IMR-90 (cell line): ENCODE measurements at regions not wholly inside any gene's neighbourhood (a gene's known extent, or its start where the extent isn't known, plus 50 kb on each side); places are given as distances from the start of the nearest gene placed in this dataset.

ENCODE experiments used
- ATAC-seq: fragments of 200-7000 bp; cut with Tn5 transposase; 2 replicates; pipeline ENCODE4 v1.9.1; 2020; ENCODE audit warnings: low read depth, mild to moderate bottlenecking, moderate library complexity
- BruUV-seq: library from RNA; stranded (reverse); fragments of 400-500 nt; replicated peaks from 2 replicates; lab custom pipeline; 2021; lab: Mats Ljungman, UMichigan
- CTCF ChIA-PET: fragments of 300-600 bp; formaldehyde crosslinking; extraction: SDS; loops from one replicate; lab custom pipeline; 2021; ENCODE audit warnings: antibody characterized with exemption; lab: Yijun Ruan, JAX
- POLR2A ChIA-PET: fragments of 300-600 bp; sonication (Branson Sonifier 250); formaldehyde crosslinking; loops from one replicate; lab custom pipeline; 2022; ENCODE audit warnings: antibody characterized with exemption; ENCODE audit not compliant: unreplicated experiment; lab: Charles Lee
- DNase-seq: peaks from one replicate; pipeline ENCODE4 v3.0.0; 2013
- H2AFZ ChIP-seq: replicated peaks from 2 replicates; pipeline ENCODE3; 2013; ENCODE audit warnings: low read length, mild to moderate bottlenecking; ENCODE audit not compliant: poor library complexity
- H2AK5ac ChIP-seq: 2 replicates; pipeline ENCODE4 v1.6.1; 2013; ENCODE audit warnings: low read depth, low read length, inconsistent platforms
- H2AK9ac ChIP-seq: replicated peaks from 2 replicates; pipeline ENCODE3; 2013; ENCODE audit warnings: mild to moderate bottlenecking, low read depth, low read length, moderate library complexity; ENCODE audit not compliant: poor library complexity
- H2BK120ac ChIP-seq: 2 replicates; pipeline ENCODE4 v1.6.1; 2013; ENCODE audit warnings: low read depth, low read length, inconsistent platforms
- H2BK15ac ChIP-seq: 3 replicates; pipeline ENCODE4 v1.6.1; 2013; ENCODE audit warnings: low read depth, low read length, inconsistent platforms
- H2BK20ac ChIP-seq: 2 replicates; pipeline ENCODE4 v1.6.1; 2013; ENCODE audit warnings: low read depth, mild to moderate bottlenecking, inconsistent platforms, low read length, moderate library complexity
- H2BK5ac ChIP-seq: 2 replicates; pipeline ENCODE4 v1.6.1; 2013; ENCODE audit warnings: mild to moderate bottlenecking, low read depth, low read length, inconsistent platforms; ENCODE audit not compliant: poor library complexity, severe bottlenecking
- H3K14ac ChIP-seq: replicated peaks from 2 replicates; pipeline ENCODE4 v1.6.1; 2013; ENCODE audit warnings: low read depth, low read length, inconsistent platforms
- H3K18ac ChIP-seq: 2 replicates; pipeline ENCODE4 v1.6.1; 2013; ENCODE audit warnings: low read depth, low read length, control low read depth
- H3K23ac ChIP-seq: 2 replicates; pipeline ENCODE4 v1.6.1; 2013; ENCODE audit warnings: low read depth, low read length, inconsistent platforms
- H3K27ac ChIP-seq: 2 replicates; pipeline ENCODE4 v1.5.1; 2013; ENCODE audit warnings: mild to moderate bottlenecking, control low read depth, low read length; ENCODE audit not compliant: insufficient read depth
- H3K27me3 ChIP-seq: 2 replicates; pipeline ENCODE4 v1.6.1; 2013; ENCODE audit warnings: low read length; ENCODE audit not compliant: control insufficient read depth, insufficient read depth
- H3K36me3 ChIP-seq: 2 replicates; pipeline ENCODE4 v1.6.1; 2013; ENCODE audit warnings: low read length, mixed read lengths; ENCODE audit not compliant: control insufficient read depth, insufficient read depth
- H3K4ac ChIP-seq: 2 replicates; pipeline ENCODE4 v1.6.1; 2013; ENCODE audit warnings: low read depth, low read length, inconsistent platforms
- H3K4me1 ChIP-seq: 2 replicates; pipeline ENCODE4 v1.6.1; 2013; ENCODE audit warnings: low read length, mixed read lengths; ENCODE audit not compliant: control insufficient read depth, insufficient read depth
- H3K4me2 ChIP-seq: 2 replicates; pipeline ENCODE4 v1.6.1; 2013; ENCODE audit warnings: low read depth, mild to moderate bottlenecking, control low read depth, low read length, moderate library complexity
- H3K4me3 ChIP-seq: 2 replicates; pipeline ENCODE4 v1.5.1; 2013; ENCODE audit warnings: low read depth, mild to moderate bottlenecking, control low read depth, low read length, moderate library complexity; ENCODE audit not compliant: insufficient read depth
- H3K56ac ChIP-seq: 2 replicates; pipeline ENCODE4 v1.6.1; 2013; ENCODE audit warnings: low read length, inconsistent platforms; ENCODE audit not compliant: insufficient read depth; ENCODE audit errors: extremely low read depth
- H3K79me1 ChIP-seq, 2 experiments: 2 replicates each; pipeline ENCODE4 v1.6.1; 2013; ENCODE audit warnings: low read length in 2 of 2, inconsistent platforms in 1 of 2, low read depth in 1 of 2
- H3K9ac ChIP-seq: 2 replicates; pipeline ENCODE4 v1.6.1; 2013; ENCODE audit warnings: low read depth, low read length, control low read depth
- H3K9me1 ChIP-seq: 2 replicates; pipeline ENCODE4 v1.6.1; 2013; ENCODE audit warnings: low read length, inconsistent platforms; ENCODE audit not compliant: insufficient read depth
- H3K9me3 ChIP-seq: 2 replicates; pipeline ENCODE4 v1.6.1; 2013; ENCODE audit warnings: low read length; ENCODE audit not compliant: control insufficient read depth, insufficient read depth
- H4K20me1 ChIP-seq: 2 replicates; pipeline ENCODE4 v1.6.1; 2013; ENCODE audit warnings: low read length, inconsistent platforms; ENCODE audit not compliant: insufficient read depth
- H4K5ac ChIP-seq: 2 replicates; pipeline ENCODE4 v1.6.1; 2013; ENCODE audit warnings: mild to moderate bottlenecking, low read depth, low read length, control low read depth
- H4K8ac ChIP-seq, 2 experiments: 2 replicates each; pipeline ENCODE4 v1.6.1; 2013; ENCODE audit warnings: low read depth in 2 of 2, low read length in 2 of 2, control low read depth in 1 of 2, inconsistent platforms in 1 of 2
- H4K91ac ChIP-seq: 2 replicates; pipeline ENCODE4 v1.6.1; 2013; ENCODE audit warnings: low read depth, low read length, inconsistent platforms; ENCODE audit not compliant: insufficient read depth
- BHLHE40 ChIP-seq: fragments of 150-350 bp; IDR thresholded peaks from 2 replicates; pipeline ENCODE4 v1.6.1; 2016; ENCODE audit warnings: mild to moderate bottlenecking, low read depth, low read length
- CEBPB ChIP-seq: IDR thresholded peaks from 2 replicates; pipeline ENCODE4 v1.6.1; 2012; ENCODE audit warnings: low read depth, low read length, improper control_type of control experiment
- CHD1 ChIP-seq: IDR thresholded peaks from 2 replicates; pipeline ENCODE4 v1.6.1; 2012; ENCODE audit warnings: low read depth, low read length, improper control_type of control experiment
- ELK1 ChIP-seq: fragments of 150-350 bp; IDR thresholded peaks from 2 replicates; pipeline ENCODE4 v1.6.1; 2016; ENCODE audit warnings: low read depth, mild to moderate bottlenecking, low read length, moderate library complexity, borderline replicate concordance
- FOS ChIP-seq: fragments of 150-350 bp; IDR thresholded peaks from 2 replicates; pipeline ENCODE4 v1.6.1; 2016; ENCODE audit warnings: low read depth, low read length
- MAFK ChIP-seq: IDR thresholded peaks from 2 replicates; pipeline ENCODE4 v1.6.1; 2012; ENCODE audit warnings: low read depth, low read length, improper control_type of control experiment
- MAZ ChIP-seq: IDR thresholded peaks from 2 replicates; pipeline ENCODE4 v1.6.1; 2012; ENCODE audit warnings: low read depth, mild to moderate bottlenecking, low read length, improper control_type of control experiment, moderate library complexity, borderline replicate concordance
- MXI1 ChIP-seq: IDR thresholded peaks from 2 replicates; pipeline ENCODE4 v1.6.1; 2012; ENCODE audit warnings: low read depth, mild to moderate bottlenecking, low read length, moderate library complexity, borderline replicate concordance
- NFE2L2 ChIP-seq: fragments of 150-350 bp; IDR thresholded peaks from 2 replicates; pipeline ENCODE4 v1.6.1; 2016; ENCODE audit warnings: low read depth, mild to moderate bottlenecking, low read length
- POLR2A ChIP-seq: IDR thresholded peaks from 2 replicates; pipeline ENCODE4 v1.6.1; 2012; ENCODE audit warnings: mild to moderate bottlenecking, low read depth, low read length
- RAD21 ChIP-seq: IDR thresholded peaks from 2 replicates; pipeline ENCODE4 v1.6.1; 2012; ENCODE audit warnings: low read length, improper control_type of control experiment
- RCOR1 ChIP-seq: IDR thresholded peaks from 2 replicates; pipeline ENCODE4 v1.6.1; 2012; ENCODE audit warnings: mild to moderate bottlenecking, low read length, improper control_type of control experiment; ENCODE audit not compliant: insufficient replicate concordance
- RFX5 ChIP-seq: IDR thresholded peaks from 2 replicates; pipeline ENCODE4 v1.8.0; 2012; ENCODE audit warnings: low read depth, mild to moderate bottlenecking, low read length, moderate library complexity
- SMC3 ChIP-seq: fragments of 150-350 bp; IDR thresholded peaks from 2 replicates; pipeline ENCODE4 v1.6.1; 2016; ENCODE audit warnings: low read depth, mild to moderate bottlenecking, antibody characterized with exemption, low read length, moderate library complexity
- WGBS, 2 experiments: methylation state at CpG; one replicate each; pipeline versions ENCODE4 v1.1.5 to v1.1.7; 2013; ENCODE audit warnings: missing lambda C conversion rate in 2 of 2; ENCODE audit not compliant: insufficient read length in 1 of 2; ENCODE audit errors: extremely low coverage in 2 of 2; 5-methylcytosine and 5-hydroxymethylcytosine counted together
- dilution Hi-C: fragments of 300-500 bp; cut with HindIII; formaldehyde crosslinking; loops from one replicate; pipeline ENCODE4 v1.14.3; 2018; ENCODE audit warnings: low sequenced_read_pairs; ENCODE audit not compliant: unreplicated experiment
- in situ Hi-C: fragments of 300-500 bp; cut with MboI; formaldehyde crosslinking; loops from 3 replicates; pipeline ENCODE4 v1.14.3; 2019; ENCODE audit warnings: low sequenced_read_pairs, inconsistent platforms, mixed read lengths
- intact Hi-C: fragments of 100-400 bp; cut with micrococcal nuclease; formaldehyde crosslinking; loops from 2 replicates; pipeline ENCODE4 v1.10.0; 2022
- TF ChIP-seq, protein P1 (sequence below): conservative IDR thresholded peaks from 2 replicates; pipeline ENCODE4 v1.5.1; 2012; ENCODE audit warnings: mild to moderate bottlenecking, low read depth, low read length, improper control_type of control experiment
- TF ChIP-seq, protein P2 (sequence below): fragments of 150-350 bp; IDR thresholded peaks from 2 replicates; pipeline ENCODE4 v1.6.1; 2017; ENCODE audit warnings: mild to moderate bottlenecking, antibody characterized with exemption, low read length, low read depth

DNA sequence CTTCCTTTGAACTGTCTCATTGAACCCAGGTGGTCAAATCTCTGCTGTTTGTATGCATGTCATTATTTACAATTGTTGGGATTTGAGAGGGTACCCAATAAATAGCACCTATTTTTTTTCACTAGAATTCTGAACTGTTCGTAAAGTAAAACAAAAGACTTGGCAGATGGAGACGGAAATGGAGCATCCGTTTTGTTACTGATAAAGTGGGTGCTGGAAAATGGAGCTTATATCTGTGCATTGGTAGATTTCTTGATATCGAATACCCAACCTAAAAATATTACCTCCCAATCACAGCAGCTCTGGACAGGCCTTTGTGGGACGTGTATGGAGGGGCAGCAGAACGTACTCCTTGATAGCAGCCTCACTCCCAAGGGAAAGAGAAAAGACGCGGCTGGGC is 224.4 kb downstream of the C12orf75 start:
- H3K4ac ChIP-seq = no peak overlapping the region
- H3K36me3 ChIP-seq = no peaks in the 10 kb centered on the region
- no peak overlapping the region for H2AK5ac ChIP-seq
- no peak overlapping the region for H4K5ac ChIP-seq
- ATAC-seq = no peak
- no peaks in the 10 kb centered on the region for H3K4me1 ChIP-seq
- no peak overlapping the region for H2BK120ac ChIP-seq
- in situ Hi-C loops = no loop called here
- H2AFZ ChIP-seq = no peak overlapping the region
- H3K9ac ChIP-seq = no peak overlapping the region
- H3K4me3 ChIP-seq = no peak overlapping the region
- dilution Hi-C loops = no loop called here
- no peak overlapping the region for H3K23ac ChIP-seq
- no peak overlapping the region for H3K27ac ChIP-seq
- no peak overlapping the region for H3K14ac ChIP-seq
- H3K4me2 ChIP-seq = no peak overlapping the region
- CTCF ChIA-PET = interaction anchor here (0.5 kb wide), 1 partner anchor 606 kb away, joined by 5 read pairs; no protein-coding TSS in a partner anchor
- H3K79me1 ChIP-seq = no peaks in the 10 kb centered on the region
- DNase-seq = no peak
- H2BK20ac ChIP-seq = no peak overlapping the region
- intact Hi-C loops = no loop called here
- H4K20me1 ChIP-seq = no peaks in the 10 kb centered on the region
- H2AK9ac ChIP-seq = no peak overlapping the region
- H2BK5ac ChIP-seq = no peak overlapping the region
- no peak overlapping the region for H4K8ac ChIP-seq
- H2BK15ac ChIP-seq = no peak overlapping the region
- POLR2A ChIA-PET = no interaction called here
- no peaks in the 10 kb centered on the region; the same call in 1 of the 2 replicates for H3K27me3 ChIP-seq
- H3K9me1 ChIP-seq = no peaks in the 10 kb centered on the region
- no peaks in the 10 kb centered on the region for H3K9me3 ChIP-seq
- TF ChIP-seq SMC3 (no peak), POLR2A (no peak), FOS (no peak), RCOR1 (no peak), BHLHE40 (no peak), MAFK (no peak), MAZ (no peak), ELK1 (no peak), RFX5 (no peak), CHD1 (no peak), RAD21 (no peak), MXI1 (no peak), CEBPB (no peak), NFE2L2 (no peak)
- TF ChIP-seq, protein P1, sequence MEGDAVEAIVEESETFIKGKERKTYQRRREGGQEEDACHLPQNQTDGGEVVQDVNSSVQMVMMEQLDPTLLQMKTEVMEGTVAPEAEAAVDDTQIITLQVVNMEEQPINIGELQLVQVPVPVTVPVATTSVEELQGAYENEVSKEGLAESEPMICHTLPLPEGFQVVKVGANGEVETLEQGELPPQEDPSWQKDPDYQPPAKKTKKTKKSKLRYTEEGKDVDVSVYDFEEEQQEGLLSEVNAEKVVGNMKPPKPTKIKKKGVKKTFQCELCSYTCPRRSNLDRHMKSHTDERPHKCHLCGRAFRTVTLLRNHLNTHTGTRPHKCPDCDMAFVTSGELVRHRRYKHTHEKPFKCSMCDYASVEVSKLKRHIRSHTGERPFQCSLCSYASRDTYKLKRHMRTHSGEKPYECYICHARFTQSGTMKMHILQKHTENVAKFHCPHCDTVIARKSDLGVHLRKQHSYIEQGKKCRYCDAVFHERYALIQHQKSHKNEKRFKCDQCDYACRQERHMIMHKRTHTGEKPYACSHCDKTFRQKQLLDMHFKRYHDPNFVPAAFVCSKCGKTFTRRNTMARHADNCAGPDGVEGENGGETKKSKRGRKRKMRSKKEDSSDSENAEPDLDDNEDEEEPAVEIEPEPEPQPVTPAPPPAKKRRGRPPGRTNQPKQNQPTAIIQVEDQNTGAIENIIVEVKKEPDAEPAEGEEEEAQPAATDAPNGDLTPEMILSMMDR = no peak
- TF ChIP-seq, protein P2, sequence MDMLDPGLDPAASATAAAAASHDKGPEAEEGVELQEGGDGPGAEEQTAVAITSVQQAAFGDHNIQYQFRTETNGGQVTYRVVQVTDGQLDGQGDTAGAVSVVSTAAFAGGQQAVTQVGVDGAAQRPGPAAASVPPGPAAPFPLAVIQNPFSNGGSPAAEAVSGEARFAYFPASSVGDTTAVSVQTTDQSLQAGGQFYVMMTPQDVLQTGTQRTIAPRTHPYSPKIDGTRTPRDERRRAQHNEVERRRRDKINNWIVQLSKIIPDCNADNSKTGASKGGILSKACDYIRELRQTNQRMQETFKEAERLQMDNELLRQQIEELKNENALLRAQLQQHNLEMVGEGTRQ = no peak
- no peak overlapping the region for H3K56ac ChIP-seq
- WGBS, 2 experiments = no CpG with 5 or more reads among the region's 8 CpGs
- BruUV-seq = no TSS peak
- H4K91ac ChIP-seq = no peak overlapping the region
- H3K18ac ChIP-seq = no peak overlapping the region
